CD8-positive, alpha-beta memory T cell (primary cell): ENCODE measurements at regions not wholly inside any gene's neighbourhood (a gene's known extent, or its start where the extent isn't known, plus 50 kb on each side); places are given as distances from the start of the nearest gene placed in this dataset.

Source experiments
- CTCF ChIA-PET: fragments of 350-600 bp; sonication (Branson Sonifier 250); formaldehyde crosslinking; loops from one replicate; lab custom pipeline; 2021; ENCODE audit warnings: antibody characterized with exemption; lab: Charles Lee
- POLR2A ChIA-PET: fragments of 350-600 bp; sonication (Branson Sonifier 250); formaldehyde crosslinking; loops from one replicate; lab custom pipeline; 2021; ENCODE audit warnings: antibody characterized with exemption; lab: Charles Lee
- DNase-seq, 5 donors: peaks; one replicate each; pipeline versions ENCODE4 v3.0.0 to v3.0.0-alpha.2; 2020 to 2022; ENCODE audit warnings: mixed read lengths in 1 of 5
- H3K27ac ChIP-seq: one replicate; pipeline ENCODE4 v1.7.0; 2013; ENCODE audit warnings: low read depth, mild to moderate bottlenecking, low read length, moderate library complexity
- H3K27me3 ChIP-seq: 2 replicates; pipeline ENCODE4 v1.7.0; 2013; ENCODE audit warnings: low read length, mild to moderate bottlenecking; ENCODE audit not compliant: insufficient read depth, poor library complexity, severe bottlenecking
- H3K36me3 ChIP-seq: 2 replicates; pipeline ENCODE4 v1.7.0; 2013; ENCODE audit warnings: mild to moderate bottlenecking, low read length, moderate library complexity; ENCODE audit not compliant: insufficient read depth
- H3K4me1 ChIP-seq: 2 replicates; pipeline ENCODE4 v1.7.0; 2013; ENCODE audit warnings: mild to moderate bottlenecking, low read length, moderate library complexity; ENCODE audit not compliant: insufficient read depth
- H3K4me3 ChIP-seq: 2 replicates; pipeline ENCODE4 v1.7.0; 2013; ENCODE audit warnings: mild to moderate bottlenecking, low read length
- H3K9me3 ChIP-seq: 2 replicates; pipeline ENCODE4 v1.7.0; 2013; ENCODE audit warnings: mild to moderate bottlenecking, low read length
- H3K27ac Mint-ChIP-seq, 8 donors: one replicate each; pipeline ENCODE4 v1.8.0; 2020 to 2021; ENCODE audit warnings: mixed read lengths in 8 of 8, mild to moderate bottlenecking in 6 of 8, inconsistent platforms in 3 of 8, moderate library complexity in 3 of 8
- H3K27me3 Mint-ChIP-seq, 2 donors: one replicate each; pipeline ENCODE4 v1.8.0; 2020 to 2021; ENCODE audit warnings: mixed read lengths in 2 of 2, mild to moderate bottlenecking in 1 of 2, moderate library complexity in 1 of 2
- H3K36me3 Mint-ChIP-seq, 3 donors: one replicate each; pipeline ENCODE4 v1.8.0; 2020 to 2021; ENCODE audit warnings: mixed read lengths in 3 of 3, inconsistent platforms in 1 of 3, mild to moderate bottlenecking in 1 of 3
- H3K4me1 Mint-ChIP-seq, 3 donors: one replicate each; pipeline ENCODE4 v1.8.0; 2020 to 2021; ENCODE audit warnings: mixed read lengths in 3 of 3, inconsistent platforms in 1 of 3, mild to moderate bottlenecking in 1 of 3
- H3K4me3 Mint-ChIP-seq, 7 donors: one replicate each; pipeline ENCODE4 v1.8.0; 2020 to 2021; ENCODE audit warnings: mixed read lengths in 7 of 7, mild to moderate bottlenecking in 6 of 7, moderate library complexity in 4 of 7, inconsistent platforms in 2 of 7
- H3K9me3 Mint-ChIP-seq, 5 donors: one replicate each; pipeline ENCODE4 v1.8.0; 2020 to 2022; ENCODE audit warnings: mixed read lengths in 5 of 5, mild to moderate bottlenecking in 3 of 5, moderate library complexity in 2 of 5, inconsistent platforms in 1 of 5

DNA sequence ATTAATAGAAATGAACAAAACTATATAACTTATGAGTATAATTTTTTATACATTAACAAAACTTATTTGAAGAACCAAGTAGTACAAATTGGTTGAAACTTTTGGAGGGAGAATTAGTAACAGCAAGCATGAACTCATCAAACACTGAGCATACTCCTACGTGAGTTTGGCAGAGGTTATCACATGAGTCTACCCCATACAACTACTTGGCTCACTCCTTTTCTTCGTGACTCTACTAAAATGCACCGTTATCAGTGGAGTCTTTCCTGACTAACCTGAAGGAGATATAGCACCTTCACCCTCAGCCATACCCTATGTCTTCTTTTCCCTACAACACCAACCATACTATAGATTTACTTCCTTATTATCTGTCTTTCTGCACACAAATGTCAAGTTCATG is 794.2 kb downstream of the TFAP2A start:
- H3K36me3 Mint-ChIP-seq = no peaks in the 10 kb centered on the region
- ChIA-PET CTCF (no interaction called here), POLR2A (no interaction called here)

DNA sequence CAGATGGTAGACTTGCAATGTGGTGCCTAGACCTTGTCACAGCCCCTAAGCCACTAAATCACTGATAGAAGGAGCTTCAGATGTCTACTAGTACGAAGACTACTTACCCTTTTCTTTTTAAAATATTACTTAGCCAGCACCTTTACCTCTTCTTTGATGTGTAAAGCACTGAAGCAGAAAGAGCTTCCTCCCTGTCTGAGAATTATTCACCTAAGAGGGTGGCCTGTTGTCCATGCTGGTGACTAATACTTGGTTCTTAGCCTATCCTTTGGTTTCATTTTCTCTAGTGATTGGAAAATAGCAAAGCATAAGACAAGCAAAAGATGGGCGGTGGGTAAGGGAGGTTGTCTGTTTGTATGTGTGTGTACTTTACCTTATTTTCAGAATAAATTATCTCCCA is 794.6 kb downstream of the TFAP2A start:
- no peaks in the 10 kb centered on the region for H3K36me3 Mint-ChIP-seq
- Histone ChIP-seq H3K4me3 (no peak overlapping the region), H3K27me3 (no peaks in the 10 kb centered on the region), H3K9me3 (no peaks in the 10 kb centered on the region), H3K4me1 (no peaks in the 10 kb centered on the region), H3K27ac (no peak overlapping the region), H3K36me3 (no peaks in the 10 kb centered on the region)
- H3K4me1 Mint-ChIP-seq = peaks cover 0 to 7% (median 5%) of the 10 kb centered on the region in 3 donors
- POLR2A ChIA-PET = no interaction called here
- CTCF ChIA-PET = no interaction called here
- peaks cover 0 to 2% of the 10 kb centered on the region in 2 donors for H3K27me3 Mint-ChIP-seq
- DNase-seq = no peak
- H3K4me3 Mint-ChIP-seq = no peak overlapping the region
- no peak overlapping the region for H3K27ac Mint-ChIP-seq
- H3K9me3 Mint-ChIP-seq = peaks cover 0 to 12% (median 2%) of the 10 kb centered on the region in 5 donors

More for the DNA sequence above, 794.2 kb downstream of the TFAP2A start:
- no peak for DNase-seq
- Histone ChIP-seq H3K9me3 (no peaks in the 10 kb centered on the region), H3K4me1 (no peaks in the 10 kb centered on the region), H3K27ac (no peak overlapping the region), H3K36me3 (no peaks in the 10 kb centered on the region), H3K4me3 (no peak overlapping the region), H3K27me3 (no peaks in the 10 kb centered on the region)
- Mint-ChIP-seq H3K4me3 (no peak overlapping the region), H3K27me3 (peaks cover 0 to 2% of the 10 kb centered on the region in 2 donors), H3K4me1 (peaks cover 0 to 7% (median 5%) of the 10 kb centered on the region in 3 donors), H3K9me3 (peaks cover 0 to 12% (median 2%) of the 10 kb centered on the region in 5 donors), H3K27ac (no peak overlapping the region)

DNA sequence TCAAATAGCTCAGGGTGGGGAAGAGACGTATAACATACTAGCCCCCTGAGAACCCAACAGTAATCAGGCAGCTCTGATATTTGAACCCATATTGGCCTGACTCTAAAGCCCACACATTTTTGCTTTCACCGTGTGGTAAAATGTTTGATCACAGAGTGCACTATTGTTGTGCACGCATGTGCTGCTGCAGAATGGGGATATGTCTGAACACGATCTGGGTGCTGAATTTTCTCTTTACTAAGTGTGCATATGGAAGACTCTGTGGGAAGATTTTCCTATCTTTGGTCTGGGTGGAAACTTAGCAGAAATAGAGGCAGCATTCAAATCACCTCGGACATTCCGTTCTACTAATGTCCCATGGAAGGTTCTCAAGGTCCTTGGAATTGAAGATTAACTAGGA is 800.1 kb downstream of the TFAP2A start:
- POLR2A ChIA-PET = no interaction called here
- peaks cover 0 to 14% (median 4%) of the 10 kb centered on the region in 5 donors for H3K9me3 Mint-ChIP-seq
- H3K27me3 Mint-ChIP-seq = no peaks in the 10 kb centered on the region
- Histone ChIP-seq H3K27me3 (no peaks in the 10 kb centered on the region), H3K36me3 (no peaks in the 10 kb centered on the region), H3K4me1 (no peaks in the 10 kb centered on the region), H3K9me3 (no peaks in the 10 kb centered on the region), H3K4me3 (no peak overlapping the region), H3K27ac (no peak overlapping the region)
- CTCF ChIA-PET = no interaction called here
- no peaks in the 10 kb centered on the region for H3K4me1 Mint-ChIP-seq
- H3K4me3 Mint-ChIP-seq = no peak overlapping the region
- H3K36me3 Mint-ChIP-seq = no peaks in the 10 kb centered on the region
- no peak for DNase-seq
- no peak overlapping the region for H3K27ac Mint-ChIP-seq

DNA sequence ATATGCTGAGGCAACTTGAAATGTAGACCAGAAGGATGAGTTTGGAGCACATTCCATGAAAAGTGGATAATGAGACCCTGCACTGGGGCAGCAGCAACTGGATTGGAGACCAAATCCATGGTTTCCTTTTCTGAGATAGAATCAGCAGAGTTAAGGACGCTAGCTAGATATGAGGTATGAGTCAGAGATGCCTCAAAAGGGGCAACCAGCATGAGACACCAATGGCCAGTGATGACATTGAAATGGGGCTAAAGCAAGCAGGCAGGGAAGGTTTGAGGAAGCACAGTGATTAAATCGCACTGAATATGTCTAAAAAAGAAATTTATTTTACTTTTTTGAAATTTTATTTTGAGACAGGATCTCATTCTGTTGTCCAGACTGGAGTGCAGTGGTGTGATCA is 802.4 kb downstream of the TFAP2A start:
- H3K36me3 Mint-ChIP-seq = no peaks in the 10 kb centered on the region
- no peaks in the 10 kb centered on the region for H3K4me1 ChIP-seq
- H3K9me3 ChIP-seq = no peaks in the 10 kb centered on the region
- H3K4me3 ChIP-seq = no peak overlapping the region
- no peaks in the 10 kb centered on the region for H3K27me3 Mint-ChIP-seq
- H3K9me3 Mint-ChIP-seq = peaks cover 0 to 18% (median 0%) of the 10 kb centered on the region in 5 donors
- no peaks in the 10 kb centered on the region for H3K36me3 ChIP-seq
- H3K27ac ChIP-seq = no peak overlapping the region
- DNase-seq = no peak
- no peaks in the 10 kb centered on the region for H3K4me1 Mint-ChIP-seq
- ChIA-PET CTCF (no interaction called here), POLR2A (no interaction called here)
- H3K4me3 Mint-ChIP-seq = no peak overlapping the region
- H3K27me3 ChIP-seq = no peaks in the 10 kb centered on the region
- H3K27ac Mint-ChIP-seq = no peak overlapping the region

DNA sequence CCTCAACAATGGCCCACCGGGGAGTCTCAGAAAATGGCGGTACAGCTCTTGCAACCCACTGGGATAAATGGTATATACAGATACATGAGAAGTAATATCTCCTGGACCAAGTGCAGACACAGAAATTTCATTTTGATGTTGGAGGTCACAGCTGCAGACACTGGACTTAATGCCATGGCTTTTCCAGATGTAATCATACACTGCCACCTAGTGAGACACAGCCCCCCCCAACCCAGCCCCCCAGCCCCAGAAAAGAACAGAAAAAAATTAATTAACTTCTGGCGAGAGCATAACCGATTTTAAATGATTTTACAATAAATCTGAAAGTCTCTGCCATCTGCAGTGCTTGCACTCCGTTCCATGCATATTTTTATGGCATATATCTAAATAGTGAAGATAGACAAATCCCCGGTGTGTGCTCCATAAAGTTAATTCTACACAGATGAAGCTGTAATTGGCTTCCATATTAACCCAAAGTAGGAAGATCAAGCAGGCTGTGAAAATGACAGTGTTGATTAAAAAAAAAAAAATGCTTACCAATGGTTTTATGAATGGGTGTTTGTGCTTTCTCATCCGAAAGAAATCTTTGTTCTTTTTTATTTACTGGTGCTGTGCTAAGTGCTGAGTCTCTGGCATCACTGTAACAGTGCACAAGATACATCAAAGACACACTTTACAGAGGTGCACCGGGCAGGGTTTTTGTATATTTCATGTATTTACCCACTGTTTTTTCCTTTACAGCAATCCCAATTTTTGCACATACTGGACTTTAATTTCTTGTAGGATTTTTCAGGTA is 804.1 kb downstream of the TFAP2A start:
- Histone ChIP-seq H3K27me3 (no peaks in the 10 kb centered on the region), H3K4me1 (no peaks in the 10 kb centered on the region), H3K4me3 (no peak overlapping the region), H3K27ac (no peak overlapping the region), H3K9me3 (no peaks in the 10 kb centered on the region), H3K36me3 (no peaks in the 10 kb centered on the region)
- Mint-ChIP-seq H3K9me3 (peaks cover 0 to 18% (median 0%) of the 10 kb centered on the region in 5 donors), H3K27me3 (no peaks in the 10 kb centered on the region), H3K27ac (no peak overlapping the region), H3K4me1 (no peaks in the 10 kb centered on the region), H3K36me3 (no peaks in the 10 kb centered on the region), H3K4me3 (no peak overlapping the region)
- no peak for DNase-seq
- ChIA-PET CTCF (no interaction called here), POLR2A (no interaction called here)

DNA sequence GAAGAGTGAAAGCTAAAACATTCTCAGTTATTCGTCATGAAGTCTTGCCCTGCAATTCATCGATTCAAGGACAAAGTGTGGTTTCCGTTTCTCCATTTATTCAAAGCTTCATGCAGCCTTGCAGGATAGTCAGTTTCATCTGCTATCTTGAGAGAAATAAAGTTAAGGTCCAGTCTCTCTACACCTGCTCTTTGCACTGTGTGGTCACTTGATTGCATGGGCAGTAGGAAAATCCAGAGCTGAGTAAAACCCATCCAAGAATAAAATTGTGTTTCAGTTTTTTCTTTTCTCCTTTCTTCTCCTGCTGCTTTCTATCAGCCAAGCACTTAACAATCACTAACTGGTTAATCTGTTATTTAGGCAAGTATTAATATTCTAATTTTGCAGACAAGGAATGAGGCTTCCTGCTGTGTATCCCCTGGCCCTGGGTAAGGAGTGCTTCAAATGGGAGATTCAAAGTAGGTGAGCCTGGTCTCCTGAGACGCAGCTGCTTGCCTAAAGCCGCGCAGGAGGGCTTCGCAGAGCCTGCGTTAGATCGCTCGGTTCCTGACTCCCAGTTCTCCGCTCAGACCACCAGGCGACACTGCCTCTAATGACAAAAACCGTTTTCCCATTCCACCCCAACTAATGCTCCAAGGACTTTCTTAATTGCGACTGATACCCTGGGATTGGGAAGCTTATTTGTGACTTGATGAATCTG is 808.3 kb downstream of the TFAP2A start:
- no peak overlapping the region for H3K4me3 ChIP-seq
- POLR2A ChIA-PET = no interaction called here
- no peaks in the 10 kb centered on the region for H3K27me3 ChIP-seq
- CTCF ChIA-PET = no interaction called here
- Mint-ChIP-seq H3K4me1 (no peaks in the 10 kb centered on the region), H3K4me3 (no peak overlapping the region), H3K36me3 (no peaks in the 10 kb centered on the region), H3K27ac (no peak overlapping the region), H3K27me3 (no peaks in the 10 kb centered on the region), H3K9me3 (peaks cover 0 to 6% (median 0%) of the 10 kb centered on the region in 5 donors)
- H3K4me1 ChIP-seq = no peaks in the 10 kb centered on the region
- no peaks in the 10 kb centered on the region for H3K36me3 ChIP-seq
- no peaks in the 10 kb centered on the region for H3K9me3 ChIP-seq
- no peak overlapping the region for H3K27ac ChIP-seq
- DNase-seq = no peak

DNA sequence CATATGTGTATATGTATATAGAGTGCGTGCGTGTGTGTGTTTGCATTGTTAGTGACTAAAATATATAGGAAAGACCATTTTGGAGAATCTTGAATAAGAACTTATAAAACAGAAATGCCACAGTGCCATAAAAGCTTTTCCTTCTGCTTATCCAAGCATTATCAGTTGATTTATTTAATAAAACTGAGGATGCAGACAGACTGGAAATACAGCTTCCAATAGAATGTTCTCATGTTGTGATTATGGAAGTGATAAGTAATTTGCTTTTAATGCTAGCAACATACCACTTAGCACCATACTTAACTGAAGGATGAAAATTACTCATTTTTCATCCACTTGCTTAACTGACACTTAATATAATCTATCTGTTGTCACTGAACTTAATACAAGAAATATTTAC is 820.1 kb downstream of the TFAP2A start:
- POLR2A ChIA-PET = no interaction called here
- H3K9me3 Mint-ChIP-seq = peaks cover 0 to 11% (median 1%) of the 10 kb centered on the region in 5 donors
- Histone ChIP-seq H3K36me3 (no peaks in the 10 kb centered on the region), H3K4me3 (no peak overlapping the region), H3K27me3 (no peaks in the 10 kb centered on the region), H3K27ac (no peak overlapping the region), H3K4me1 (no peaks in the 10 kb centered on the region), H3K9me3 (no peaks in the 10 kb centered on the region)
- DNase-seq = no peak
- H3K4me3 Mint-ChIP-seq = no peak overlapping the region
- no peaks in the 10 kb centered on the region for H3K36me3 Mint-ChIP-seq
- CTCF ChIA-PET = no interaction called here
- H3K27ac Mint-ChIP-seq = no peak overlapping the region
- H3K27me3 Mint-ChIP-seq = no peaks in the 10 kb centered on the region
- no peaks in the 10 kb centered on the region for H3K4me1 Mint-ChIP-seq

DNA sequence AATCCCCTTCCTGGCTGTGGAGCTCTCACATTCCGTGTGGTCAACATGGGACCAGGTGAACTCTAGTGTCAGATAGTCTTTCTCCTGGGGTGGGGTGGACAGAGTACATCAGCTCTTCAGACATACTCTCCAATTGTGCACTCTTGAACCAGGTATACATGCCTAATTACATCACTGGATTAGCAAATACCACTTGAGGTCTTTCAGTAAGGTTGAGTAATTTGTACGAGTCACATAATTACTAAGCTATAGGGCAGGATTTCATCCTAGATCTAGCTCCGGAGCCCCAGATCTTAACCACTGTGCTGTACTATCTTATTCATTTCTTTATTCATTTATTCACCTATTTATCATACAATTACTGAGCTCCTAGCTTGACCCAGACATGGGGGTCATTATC is 821.3 kb downstream of the TFAP2A start:
- Mint-ChIP-seq H3K4me3 (no peak overlapping the region), H3K9me3 (peaks cover 0 to 11% (median 1%) of the 10 kb centered on the region in 5 donors), H3K27ac (no peak overlapping the region), H3K36me3 (no peaks in the 10 kb centered on the region), H3K4me1 (no peaks in the 10 kb centered on the region), H3K27me3 (no peaks in the 10 kb centered on the region)
- Histone ChIP-seq H3K36me3 (no peaks in the 10 kb centered on the region), H3K4me3 (no peak overlapping the region), H3K27ac (no peak overlapping the region), H3K9me3 (no peaks in the 10 kb centered on the region), H3K27me3 (no peaks in the 10 kb centered on the region), H3K4me1 (no peaks in the 10 kb centered on the region)
- no peak for DNase-seq
- ChIA-PET CTCF (no interaction called here), POLR2A (no interaction called here)
